ENCODE measurements at regions not wholly inside any gene's neighbourhood (a gene's known extent, or its start where the extent isn't known, plus 50 kb on each side); places are given as distances from the start of the nearest gene placed in this dataset.
"Not testable (repeated sequence)": the region's sequence is repeated elsewhere in the genome, so short reads cannot be mapped to it uniquely, and the experiment has no call there.

- DNase-seq: no peak
Observed at GRCh38 chr4:127293496-127293895, 339.3 kb upstream of the INTU start.

DNA sequence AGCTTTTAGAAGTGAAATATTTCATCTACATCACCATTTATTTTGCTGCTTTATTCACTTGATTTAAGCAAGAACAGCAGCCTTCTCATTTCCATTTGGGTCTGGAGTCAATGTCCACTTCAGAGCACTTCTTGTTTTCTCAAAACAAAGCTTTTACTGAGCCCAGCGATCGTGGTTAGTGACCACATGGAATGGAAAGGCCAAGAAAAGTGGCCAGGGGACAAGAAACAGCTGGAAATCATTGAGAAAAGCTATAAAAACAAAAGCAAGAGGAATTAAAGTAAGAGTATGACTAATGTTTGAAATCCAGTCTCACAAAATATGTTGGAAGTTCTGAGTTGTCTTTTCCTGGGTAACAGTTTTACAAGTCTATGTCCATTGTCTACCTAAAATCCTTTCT lies 328.4 kb upstream of the INTU start:
- peak; percentile 19 for DNase-seq

GRCh38 chr4:127307996-127308395 lies 324.8 kb upstream of the INTU start:
- DNase-seq: no peak

- no peak for DNase-seq
Observed at GRCh38 chr4:127309369-127310102, 323.2 kb upstream of the INTU start.

DNA sequence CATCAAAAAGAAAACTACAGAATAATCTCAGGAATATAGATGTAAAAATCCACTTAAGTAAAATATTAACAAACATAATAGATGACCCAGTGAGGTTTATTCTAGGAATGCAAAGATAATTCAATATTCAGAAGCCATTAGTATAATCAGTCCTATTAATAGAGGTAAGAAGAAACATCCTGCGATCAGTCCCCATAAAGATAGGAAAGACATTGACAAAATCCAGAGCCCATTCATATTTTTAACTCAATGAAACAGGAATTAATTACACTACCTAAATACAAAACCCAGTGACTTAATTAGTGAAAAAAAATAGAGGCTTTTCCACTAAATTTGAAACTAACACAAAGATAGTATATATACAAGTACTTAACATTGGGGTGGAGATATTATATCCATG lies 321.4 kb upstream of the INTU start:
- DNase-seq: no peak

- no peak for DNase-seq
Observed at GRCh38 chr4:127311924-127312323, 320.8 kb upstream of the INTU start.

DNA sequence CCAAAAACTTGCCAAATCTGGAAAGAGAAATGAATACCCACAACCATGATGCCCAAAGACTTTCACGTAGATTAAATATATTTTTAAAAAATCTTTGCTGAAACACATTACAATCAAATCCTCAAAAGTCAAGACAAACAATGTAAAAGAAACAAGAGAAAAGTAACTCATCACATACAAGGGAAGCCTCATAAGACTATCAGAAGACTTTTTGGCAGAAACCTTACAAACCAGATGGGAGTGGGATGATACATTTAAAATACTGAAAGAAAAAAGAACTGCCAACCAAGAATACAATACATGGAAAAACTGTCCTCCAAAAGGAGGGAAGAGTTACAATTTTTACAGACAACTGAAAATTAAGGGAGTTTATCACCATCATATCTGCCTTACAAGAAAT lies 319.0 kb upstream of the INTU start:
- DNase-seq: no peak

GRCh38 chr4:127327491-127327890 lies 305.3 kb upstream of the INTU start:
- no peak for DNase-seq

DNA sequence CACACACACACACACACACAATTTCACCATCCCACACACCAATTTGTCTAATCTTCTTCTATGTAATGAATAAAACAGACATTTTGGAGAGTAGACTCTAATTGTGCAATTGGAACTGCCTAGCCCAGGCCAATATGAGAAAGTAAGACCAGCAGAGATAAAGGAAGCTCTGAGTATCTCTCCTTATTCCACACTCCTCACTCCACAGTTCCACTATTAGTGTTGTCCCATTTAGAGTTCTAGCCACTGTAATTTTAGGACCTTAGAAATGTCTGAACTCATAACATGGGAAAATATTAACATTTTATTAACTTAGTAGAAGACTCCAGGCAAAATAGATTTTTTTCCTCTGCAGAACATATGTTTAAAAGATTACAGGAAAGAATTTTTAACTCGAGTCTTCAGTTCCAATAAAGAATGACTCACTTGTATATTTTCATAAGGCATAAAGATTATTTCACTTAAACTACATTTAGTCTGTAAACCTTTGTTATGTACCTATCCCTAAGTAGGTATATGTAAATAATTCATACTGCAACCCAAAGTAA lies 297.6 kb upstream of the INTU start:
- DNase-seq: no peak

DNA sequence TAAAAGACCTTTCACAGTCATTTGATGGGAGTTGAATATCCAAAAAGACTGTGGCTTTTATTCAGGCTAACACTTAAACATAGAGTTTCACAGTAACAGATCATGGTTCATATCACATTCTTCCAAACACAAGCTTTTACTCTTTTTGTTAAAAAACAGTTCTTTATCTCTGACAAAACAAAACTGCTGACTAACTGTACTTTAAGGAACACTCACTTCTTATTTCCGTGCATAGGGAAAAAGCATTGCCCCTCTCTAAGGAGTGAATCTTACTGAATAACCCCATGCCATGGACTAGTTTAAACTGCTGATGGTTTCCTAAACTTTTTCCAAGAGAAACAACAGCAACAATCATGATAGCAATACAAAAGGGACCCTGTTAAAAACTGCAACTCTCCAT lies 297.0 kb upstream of the INTU start:
- DNase-seq: no peak

DNA sequence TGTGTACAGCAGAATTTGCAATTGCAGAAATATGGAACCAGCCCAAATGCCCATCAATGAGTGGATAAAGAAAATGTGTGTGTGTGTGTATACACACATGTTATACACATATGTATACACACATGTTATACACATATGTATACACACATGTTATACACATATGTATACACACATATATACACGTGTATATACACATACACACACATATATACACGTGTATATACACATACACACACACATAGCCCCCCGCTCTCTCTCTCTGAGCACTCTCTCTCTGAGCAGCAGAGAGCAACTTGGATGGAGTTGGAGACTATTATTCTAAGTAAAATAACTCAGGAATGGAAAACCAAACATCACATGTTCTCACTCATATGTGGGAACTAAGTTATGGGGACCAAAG lies 289.6 kb upstream of the INTU start:
- not testable (repeated sequence) for DNase-seq

- no peak for DNase-seq
Observed at GRCh38 chr4:127344071-127344470, 288.7 kb upstream of the INTU start.

DNA sequence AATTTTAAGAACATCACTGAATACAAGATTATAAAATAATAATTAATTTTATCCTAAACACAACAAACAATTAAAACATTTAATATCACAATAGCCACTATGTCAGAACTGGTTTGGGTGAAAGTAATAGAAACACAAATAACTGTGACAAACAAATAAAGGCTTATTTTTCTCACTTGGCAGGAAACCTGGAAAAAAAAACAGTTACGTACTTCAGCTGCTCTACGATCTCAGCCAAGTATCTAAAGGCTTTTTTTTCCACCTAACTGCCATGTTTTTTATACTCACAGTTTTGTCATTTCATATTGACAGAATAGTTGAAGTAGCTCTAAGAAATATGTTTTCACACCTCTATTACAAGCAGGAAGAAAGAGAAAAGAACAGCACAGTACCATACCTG lies 284.8 kb upstream of the INTU start:
- no peak for DNase-seq

DNA sequence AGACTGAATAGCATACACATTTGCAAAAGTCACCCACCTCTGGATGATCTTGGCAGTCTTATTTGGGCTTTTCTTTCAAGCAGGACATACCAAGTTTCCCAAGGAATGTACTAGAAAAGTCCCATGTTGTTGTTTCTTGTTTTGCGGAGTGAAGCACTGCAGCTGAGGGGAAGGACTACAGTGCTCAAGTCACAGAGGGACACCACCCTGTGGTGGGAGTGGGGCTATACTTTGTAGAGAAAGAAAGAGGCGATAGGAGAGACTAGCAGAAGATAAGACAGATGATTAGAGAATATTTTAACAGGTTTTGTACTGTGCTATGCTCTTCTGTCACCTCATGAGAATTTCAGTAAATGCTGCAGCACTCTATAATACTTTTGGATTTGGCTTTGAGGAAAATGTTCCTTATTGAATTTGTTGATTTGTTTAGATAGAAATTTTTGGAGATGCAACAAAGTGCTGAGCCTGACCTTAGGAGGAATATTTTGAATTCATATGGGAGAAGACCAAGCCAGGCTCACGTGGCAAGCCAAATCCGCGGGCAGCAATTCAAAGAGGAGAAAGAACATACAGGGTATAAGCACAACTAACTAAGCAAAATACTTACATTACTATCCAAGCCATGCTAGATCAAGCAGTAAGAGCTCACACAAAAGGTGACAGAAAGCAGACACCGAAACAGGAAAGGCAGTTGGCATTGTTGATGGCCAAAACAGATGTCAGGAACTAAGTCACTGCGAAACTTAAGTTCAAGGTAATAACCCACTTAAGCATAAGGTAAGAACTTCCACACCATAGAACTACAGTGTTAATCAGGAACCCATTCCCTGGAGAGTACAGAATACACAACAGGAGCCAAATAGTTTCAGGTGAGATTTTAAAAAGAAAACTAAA lies 280.3 kb upstream of the INTU start:
- no peak for DNase-seq

GRCh38 chr4:127355743-127356142 lies 277.0 kb upstream of the INTU start:
- DNase-seq: no peak

DNA sequence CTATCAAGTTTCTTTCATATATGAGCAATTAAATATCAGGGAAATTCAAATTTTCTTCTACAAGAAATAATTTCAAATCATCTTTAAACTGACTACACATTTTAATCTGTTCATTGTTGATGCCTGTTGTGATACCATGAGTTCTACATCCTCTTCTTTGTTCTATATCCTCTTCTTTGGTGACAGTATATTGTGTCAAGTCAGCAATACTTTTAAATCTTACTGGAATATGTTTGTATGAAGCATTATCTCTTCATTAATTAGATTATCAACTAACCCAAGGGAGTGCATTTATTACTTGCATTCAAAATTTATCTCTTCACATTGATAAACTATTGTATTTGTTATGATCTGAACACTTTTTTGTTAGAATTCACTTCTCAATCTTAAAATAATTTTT lies 275.0 kb upstream of the INTU start:
- DNase-seq: no peak

GRCh38 chr4:127362686-127363085 lies 270.1 kb upstream of the INTU start:
- no peak for DNase-seq

GRCh38 chr4:127364397-127364796 lies 268.4 kb upstream of the INTU start:
- DNase-seq: no peak

- no peak for DNase-seq
Observed at GRCh38 chr4:127364911-127365310, 267.8 kb upstream of the INTU start.

DNA sequence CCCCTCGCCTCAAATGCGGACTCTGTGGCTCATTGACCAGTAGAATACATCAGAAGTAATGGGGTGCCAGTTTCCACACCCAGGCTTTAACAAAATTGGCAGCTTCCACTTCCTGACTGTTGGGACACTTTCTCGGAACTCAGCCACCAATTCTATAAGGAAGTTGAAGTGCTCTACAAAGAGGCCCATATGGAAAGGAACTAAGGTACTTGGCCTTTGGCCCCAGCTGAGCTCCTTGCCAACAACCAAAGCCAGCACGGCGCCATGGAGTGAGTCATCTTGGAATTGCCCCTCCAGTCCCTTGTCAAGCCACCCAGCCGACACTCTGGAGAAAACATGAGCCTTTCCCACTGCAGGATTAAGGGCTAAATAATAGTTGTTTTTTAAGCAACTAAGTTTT lies 262.2 kb upstream of the INTU start:
- peak; percentile 0 for DNase-seq

- DNase-seq: no peak
Observed at GRCh38 chr4:127379499-127379898, 253.3 kb upstream of the INTU start.

GRCh38 chr4:127379948-127380347 lies 252.8 kb upstream of the INTU start:
- DNase-seq: not testable (repeated sequence)

DNA sequence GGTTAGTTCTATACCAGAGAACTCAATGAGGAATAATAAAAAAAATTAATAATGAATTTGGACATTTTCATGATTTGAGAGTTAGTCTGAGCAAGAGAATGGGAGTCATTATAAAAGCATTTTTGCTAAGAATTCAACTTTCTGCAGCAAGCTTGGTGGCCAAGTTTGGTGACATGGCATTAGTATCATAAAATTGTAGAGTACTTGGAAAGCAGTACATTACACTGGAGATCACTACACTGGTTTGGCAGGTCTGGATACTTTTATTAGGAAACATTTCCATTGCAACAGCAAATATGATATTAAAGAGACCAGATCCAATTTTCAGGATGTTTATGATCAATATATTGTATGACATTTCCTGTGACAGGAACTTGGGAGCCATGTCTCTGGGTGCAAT lies 249.1 kb upstream of the INTU start:
- DNase-seq: no peak

DNA sequence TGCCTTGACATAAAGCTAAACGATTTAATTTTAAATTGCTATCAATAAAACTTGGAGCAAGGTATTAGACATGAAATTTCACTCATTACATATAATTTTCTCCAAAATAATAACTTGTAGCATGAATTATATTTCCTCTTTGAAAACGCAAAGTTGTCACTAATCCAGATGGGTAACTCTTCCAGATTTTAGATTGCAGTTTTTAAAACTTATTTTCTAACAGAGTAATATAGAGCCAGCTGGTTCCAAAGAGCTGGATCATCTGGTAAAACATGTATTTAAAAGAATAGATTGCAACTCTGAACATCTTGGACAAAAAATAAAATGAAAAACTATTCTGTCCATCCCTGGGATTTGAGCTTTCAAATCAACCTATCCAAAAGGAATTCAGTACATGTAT lies 238.2 kb upstream of the INTU start:
- no peak for DNase-seq
